OCI-LY3 (cell line): ENCODE measurements at regions not wholly inside any gene's neighbourhood (a gene's known extent, or its start where the extent isn't known, plus 50 kb on each side); places are given as distances from the start of the nearest gene placed in this dataset.

ENCODE experiments used
- EZH2phosphoT487 ChIP-seq: fragments of 200-600 bp; shearing (Covaris generic); IDR thresholded peaks from 2 replicates; pipeline ENCODE4 v1.6.1; 2018; ENCODE audit warnings: antibody characterized with exemption, mixed run types, low read depth
- TF ChIP-seq, protein P1 (sequence below): fragments of 200-600, 300-600 bp; sonication (generic); IDR thresholded peaks from 2 replicates; pipeline ENCODE4 v1.5.1; 2014; ENCODE audit warnings: antibody characterized with exemption, low read length, low read depth

DNA sequence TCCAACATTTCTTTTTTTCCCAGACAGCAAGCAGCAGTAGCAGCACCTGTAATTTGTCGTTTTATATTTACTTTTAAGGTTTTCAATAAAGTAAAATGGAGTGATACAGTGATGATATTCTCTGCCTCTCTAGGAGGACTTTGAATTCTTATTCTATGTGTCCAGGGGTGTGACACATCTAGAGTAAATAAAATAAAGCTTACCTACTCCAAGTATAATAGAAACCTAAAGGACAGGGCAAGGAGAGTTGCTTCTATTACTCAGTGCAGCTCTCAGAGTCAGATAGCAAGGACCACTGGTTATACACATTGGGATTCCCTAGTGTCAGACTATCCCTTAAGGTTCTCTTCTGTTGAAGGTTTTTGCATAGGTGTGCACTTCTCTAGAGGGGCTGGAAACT, 95.9 kb downstream of the LMO4 start:
- TF ChIP-seq, protein P1, sequence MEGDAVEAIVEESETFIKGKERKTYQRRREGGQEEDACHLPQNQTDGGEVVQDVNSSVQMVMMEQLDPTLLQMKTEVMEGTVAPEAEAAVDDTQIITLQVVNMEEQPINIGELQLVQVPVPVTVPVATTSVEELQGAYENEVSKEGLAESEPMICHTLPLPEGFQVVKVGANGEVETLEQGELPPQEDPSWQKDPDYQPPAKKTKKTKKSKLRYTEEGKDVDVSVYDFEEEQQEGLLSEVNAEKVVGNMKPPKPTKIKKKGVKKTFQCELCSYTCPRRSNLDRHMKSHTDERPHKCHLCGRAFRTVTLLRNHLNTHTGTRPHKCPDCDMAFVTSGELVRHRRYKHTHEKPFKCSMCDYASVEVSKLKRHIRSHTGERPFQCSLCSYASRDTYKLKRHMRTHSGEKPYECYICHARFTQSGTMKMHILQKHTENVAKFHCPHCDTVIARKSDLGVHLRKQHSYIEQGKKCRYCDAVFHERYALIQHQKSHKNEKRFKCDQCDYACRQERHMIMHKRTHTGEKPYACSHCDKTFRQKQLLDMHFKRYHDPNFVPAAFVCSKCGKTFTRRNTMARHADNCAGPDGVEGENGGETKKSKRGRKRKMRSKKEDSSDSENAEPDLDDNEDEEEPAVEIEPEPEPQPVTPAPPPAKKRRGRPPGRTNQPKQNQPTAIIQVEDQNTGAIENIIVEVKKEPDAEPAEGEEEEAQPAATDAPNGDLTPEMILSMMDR = no peak
- no peak for TF ChIP-seq EZH2phosphoT487
